NCI-H1092 (cell line): ENCODE measurements at regions not wholly inside any gene's neighbourhood (a gene's known extent, or its start where the extent isn't known, plus 50 kb on each side); places are given as distances from the start of the nearest gene placed in this dataset.
"Not testable (repeated sequence)": the region's sequence is repeated elsewhere in the genome, so short reads cannot be mapped to it uniquely, and the experiment has no call there.

Experiments used
- DNase-seq: peaks from one replicate; lab custom pipeline; 2025; lab: John Stamatoyannopoulos, UW

DNA sequence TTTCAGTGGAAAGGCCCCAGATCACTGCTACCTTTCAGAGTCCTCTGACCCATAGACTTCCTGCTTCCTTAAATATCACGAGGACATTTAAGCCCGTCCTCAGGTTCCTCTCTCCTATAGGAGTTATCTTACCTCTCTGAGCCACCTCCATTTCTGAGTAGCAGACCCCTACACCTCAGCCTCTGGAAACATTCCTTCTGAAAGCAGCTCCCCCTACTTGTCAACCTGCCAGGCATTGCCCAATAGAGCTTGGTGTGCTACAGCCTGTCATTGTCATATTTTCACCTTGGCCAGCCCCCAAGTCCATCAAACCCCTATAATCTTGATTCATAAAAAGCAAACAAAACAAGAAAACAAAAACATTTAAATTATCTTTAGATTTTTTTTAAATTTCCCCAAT lies 717.9 kb upstream of the SLC8A1 start:
- no peak for DNase-seq

DNA sequence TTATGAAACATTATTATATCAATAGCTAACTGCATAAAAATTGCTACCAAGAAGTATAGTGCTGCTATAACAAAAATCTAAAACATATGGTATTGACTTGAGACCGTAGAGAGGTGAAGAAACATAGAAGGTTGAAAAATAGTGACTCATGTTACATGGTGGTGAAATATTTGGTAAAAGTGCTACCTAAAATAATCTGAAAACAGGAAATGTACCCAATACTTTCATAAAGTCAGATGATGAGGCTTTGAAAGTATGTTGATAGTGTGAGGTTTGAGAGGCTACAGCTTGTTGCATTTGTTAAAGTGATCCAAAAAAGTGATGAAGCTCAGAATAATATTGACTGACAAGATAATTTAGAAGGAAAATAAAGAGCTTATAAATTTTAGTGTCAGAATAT lies 718.7 kb upstream of the SLC8A1 start:
- DNase-seq: no peak

- no peak for DNase-seq
These were observed 728.5 kb upstream of the SLC8A1 start for GRCh38 chr2:41180387-41180786.

GRCh38 chr2:41182961-41183360 lies 731.1 kb upstream of the SLC8A1 start:
- DNase-seq: no peak

DNA sequence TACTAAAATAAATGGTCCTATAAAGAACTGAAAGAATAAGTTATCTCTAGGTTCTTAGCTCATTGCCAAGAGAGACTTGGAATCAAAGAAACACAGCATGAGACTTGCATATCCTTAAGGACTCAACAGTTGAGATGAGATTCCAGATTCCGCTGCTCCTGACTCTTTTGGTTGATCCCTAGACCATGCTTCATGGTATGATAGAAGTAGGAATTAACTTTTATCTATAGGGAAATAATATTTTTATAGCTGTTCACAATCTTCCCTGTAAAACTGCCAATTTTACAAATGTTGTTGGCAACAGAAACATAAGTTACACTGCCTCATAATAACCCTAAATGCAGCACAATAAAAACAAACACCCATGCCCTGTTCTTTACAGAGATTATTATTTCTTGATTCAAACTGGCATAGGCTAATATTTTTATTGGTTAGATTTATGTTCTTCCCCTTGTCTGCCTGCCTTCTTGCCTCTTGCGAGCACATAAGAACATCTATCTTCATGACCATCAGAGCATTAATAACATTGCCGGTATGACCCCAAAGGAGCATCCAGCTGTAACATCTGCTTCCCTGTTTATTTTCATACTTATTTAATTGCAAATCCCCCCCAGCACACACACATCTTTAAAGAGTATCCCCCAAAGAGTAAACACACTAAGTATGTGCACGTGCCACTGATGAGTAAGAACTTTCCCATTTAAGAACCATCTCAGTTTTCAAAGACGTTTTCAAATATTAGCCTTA lies 735.7 kb upstream of the SLC8A1 start:
- DNase-seq: no peak

DNA sequence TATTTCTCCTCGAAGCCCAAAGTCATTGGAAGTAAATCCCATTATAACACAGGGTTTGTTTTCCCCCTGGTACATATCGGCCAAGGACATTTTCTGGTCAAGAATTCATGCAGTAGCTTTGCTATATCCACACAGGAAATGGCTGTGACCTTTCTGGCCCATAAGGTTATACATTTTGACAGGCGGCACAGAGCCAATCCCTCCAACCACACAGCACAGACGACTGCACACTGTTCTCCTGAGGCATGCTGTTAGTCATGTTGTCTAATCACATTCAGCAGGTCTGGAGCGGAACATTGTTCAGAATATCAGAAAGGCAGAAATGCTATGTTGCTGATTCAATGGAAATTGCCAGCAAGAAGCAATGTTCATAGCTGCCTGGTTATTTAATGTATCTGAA lies 742.3 kb upstream of the SLC8A1 start:
- DNase-seq: no peak

DNA sequence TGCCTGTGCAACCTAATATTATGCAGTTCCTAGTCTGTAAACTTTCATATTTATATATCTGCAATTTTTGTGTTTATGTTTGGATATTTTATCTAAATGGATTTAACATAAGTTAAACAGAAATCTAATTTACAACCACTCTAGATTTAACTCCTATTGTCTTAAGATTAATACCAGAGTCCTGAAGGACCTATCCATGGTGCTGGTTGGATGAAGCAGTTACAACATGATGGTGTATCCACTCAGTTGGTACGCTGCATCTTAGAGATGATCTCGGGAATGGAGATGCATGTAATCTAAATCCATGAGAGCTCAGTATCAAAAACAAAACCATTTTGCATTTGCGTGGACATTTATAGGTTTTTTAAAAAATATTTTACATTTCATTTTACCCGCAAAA lies 745.9 kb upstream of the SLC8A1 start:
- DNase-seq: no peak

- DNase-seq: no peak
These were observed 747.4 kb upstream of the SLC8A1 start for GRCh38 chr2:41199334-41199733.

DNA sequence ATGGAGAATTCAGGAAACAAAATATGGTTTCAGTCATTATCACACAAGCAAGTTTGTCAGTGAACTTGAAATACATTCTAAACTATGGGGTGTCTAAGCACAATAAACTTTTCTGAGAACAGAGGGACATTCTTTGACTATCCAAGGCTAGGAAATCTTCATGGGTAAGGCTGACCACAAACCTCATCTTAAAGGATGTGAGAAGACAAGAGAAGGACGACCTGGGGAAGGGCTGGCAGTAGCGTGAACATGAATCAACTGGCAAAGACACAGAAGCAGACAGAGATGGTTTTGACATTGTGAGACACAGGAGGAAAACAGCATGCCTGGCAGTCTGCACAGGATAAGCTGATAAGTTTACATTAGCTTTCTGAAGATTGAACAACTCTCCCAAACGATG lies 752.4 kb upstream of the SLC8A1 start:
- no peak for DNase-seq

DNA sequence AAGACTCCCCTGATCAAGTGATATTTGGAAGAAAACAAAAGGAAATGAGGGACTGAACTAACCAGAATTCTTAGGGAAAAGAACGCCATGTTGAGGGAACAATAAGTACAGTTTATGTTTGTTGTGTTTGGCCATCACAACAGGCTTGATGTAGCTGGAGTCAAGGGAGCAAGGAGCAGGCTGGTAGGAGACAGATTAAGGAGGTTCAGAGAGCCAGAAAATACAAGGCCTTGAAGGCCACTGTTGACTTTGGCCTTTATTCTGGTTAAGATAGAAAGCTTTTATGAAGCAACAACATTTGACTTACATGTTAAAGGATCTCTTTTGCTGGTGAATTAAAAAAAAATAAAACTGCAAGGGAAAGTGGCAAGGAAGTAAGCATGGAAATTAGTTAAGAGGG lies 754.1 kb upstream of the SLC8A1 start:
- DNase-seq: no peak

DNA sequence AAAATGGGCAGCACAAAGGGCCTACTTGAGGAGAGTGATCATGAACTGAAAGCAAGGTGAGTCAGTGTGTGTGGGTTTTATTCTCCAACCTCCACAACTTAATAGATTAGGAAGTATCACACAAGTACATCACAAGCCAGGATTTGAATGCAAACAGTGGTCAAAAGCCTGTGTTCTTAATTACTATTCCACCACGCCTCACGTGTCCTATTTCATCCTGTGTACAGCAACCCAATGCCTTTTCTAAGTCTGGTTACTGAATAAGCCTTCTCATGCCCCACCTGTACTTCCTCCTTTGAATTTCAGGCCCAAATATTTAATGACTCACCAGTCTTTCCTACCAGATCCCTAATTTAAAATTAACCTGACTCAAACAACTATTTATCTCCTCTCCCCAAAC lies 755.7 kb upstream of the SLC8A1 start:
- no peak for DNase-seq

DNA sequence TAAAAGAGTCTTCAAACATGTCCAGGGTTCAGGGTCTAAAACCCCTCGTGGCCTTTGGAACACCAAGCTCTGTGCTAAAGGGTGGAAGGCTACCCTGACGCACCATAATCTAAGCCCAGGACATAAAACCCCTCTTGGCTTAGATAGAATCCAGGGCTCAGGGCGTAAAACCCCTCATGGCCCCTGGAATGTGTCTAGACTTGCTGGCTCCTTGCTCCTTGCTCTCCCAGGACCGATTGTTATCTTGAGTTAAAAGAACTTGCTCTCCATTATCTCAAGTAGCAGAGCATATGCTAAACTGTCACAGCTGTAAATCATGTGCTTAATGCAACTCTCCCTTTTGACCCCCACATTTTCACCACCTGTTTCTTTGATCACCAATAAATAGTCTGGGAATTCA lies 758.1 kb upstream of the SLC8A1 start:
- not testable (repeated sequence) for DNase-seq

- no peak for DNase-seq
These were observed 765.1 kb upstream of the SLC8A1 start for GRCh38 chr2:41216978-41217377.

GRCh38 chr2:41222593-41222992 lies 770.7 kb upstream of the SLC8A1 start:
- no peak for DNase-seq

GRCh38 chr2:41234093-41234492 lies 782.2 kb upstream of the SLC8A1 start:
- no peak for DNase-seq

DNA sequence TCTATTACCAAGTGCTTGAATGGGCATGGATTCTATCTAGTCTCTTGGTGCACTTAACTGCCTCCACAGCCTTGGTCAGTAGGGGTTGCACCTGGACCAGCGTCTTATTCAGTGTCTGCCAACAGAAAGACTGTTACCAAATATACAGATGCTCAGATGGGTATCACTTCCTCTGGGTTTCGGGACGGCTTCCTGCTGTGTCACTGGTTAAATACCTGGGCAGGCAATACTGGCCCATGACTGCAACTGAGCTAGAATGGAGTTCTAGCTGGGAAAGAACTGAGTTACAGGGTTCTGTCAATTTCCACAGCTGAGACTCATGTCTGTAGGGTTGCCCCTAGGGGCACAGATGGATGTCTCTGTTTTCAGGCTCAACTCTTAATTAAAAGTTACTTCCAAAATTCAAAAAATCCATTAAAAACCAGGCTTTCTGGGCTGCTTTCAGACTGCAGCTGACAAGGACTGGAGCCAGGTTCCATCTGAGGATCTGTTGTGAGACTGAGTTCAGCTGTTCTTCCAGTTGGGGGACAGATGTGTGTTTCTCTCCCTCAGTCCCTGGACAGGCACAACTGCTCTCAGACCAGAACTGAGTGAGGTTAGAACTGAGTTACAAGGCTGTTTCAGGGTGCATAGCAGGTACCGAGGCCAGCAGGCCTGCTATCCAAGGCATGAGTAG lies 789.6 kb upstream of the SLC8A1 start:
- DNase-seq: no peak

DNA sequence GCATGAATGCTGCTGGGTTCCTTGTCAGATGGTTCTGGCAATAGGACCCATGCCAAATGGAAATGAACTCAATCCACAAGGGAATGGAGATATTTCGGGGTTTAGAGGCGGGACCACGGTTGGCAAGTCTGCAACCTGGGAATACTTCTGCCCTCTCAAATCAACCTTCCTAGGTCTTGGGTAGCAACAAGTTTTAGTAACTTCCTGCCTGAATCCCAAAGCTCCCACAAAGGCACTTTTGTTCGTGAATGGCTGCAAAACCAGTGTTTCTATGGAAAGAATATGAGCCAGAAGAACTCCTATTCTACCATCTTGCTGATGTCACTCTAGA lies 790.1 kb upstream of the SLC8A1 start:
- no peak for DNase-seq

GRCh38 chr2:41267929-41268659 lies 779.7 kb upstream of the PKDCC start:
- DNase-seq: no peak

DNA sequence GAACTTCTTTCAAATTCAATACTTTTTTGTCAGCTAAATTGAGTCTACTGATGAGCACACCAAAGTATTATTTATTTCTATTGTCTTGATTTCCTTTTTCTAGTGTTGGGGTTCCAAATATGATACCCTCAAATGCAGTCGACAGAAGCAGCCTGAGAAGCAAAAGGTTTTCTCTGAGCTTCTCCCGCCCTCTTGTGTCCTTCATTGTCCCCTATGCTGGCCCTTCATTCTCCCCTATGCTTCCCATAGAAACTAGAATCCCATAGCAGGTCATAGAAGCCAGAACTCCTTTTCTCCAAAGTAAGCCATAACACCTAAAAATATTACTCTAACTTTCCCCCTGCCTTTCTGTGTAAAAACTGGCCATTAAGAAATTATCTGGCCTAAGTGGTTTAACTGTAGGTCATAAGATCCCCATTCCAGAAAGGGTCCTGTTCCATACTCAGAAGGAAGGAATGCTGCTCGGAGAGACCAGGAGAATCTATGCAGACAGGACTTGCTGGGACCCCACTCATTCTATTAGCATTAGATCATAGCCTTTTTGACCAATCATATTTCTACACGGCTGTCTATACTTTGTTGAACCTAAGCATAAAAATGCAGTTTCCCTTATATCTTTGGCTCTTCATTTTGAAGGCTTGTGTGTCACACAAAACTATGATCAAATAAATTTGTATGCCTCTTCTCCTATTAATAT lies 764.6 kb upstream of the PKDCC start:
- DNase-seq: no peak

GRCh38 chr2:41293491-41293890 lies 754.3 kb upstream of the PKDCC start:
- no peak for DNase-seq

DNA sequence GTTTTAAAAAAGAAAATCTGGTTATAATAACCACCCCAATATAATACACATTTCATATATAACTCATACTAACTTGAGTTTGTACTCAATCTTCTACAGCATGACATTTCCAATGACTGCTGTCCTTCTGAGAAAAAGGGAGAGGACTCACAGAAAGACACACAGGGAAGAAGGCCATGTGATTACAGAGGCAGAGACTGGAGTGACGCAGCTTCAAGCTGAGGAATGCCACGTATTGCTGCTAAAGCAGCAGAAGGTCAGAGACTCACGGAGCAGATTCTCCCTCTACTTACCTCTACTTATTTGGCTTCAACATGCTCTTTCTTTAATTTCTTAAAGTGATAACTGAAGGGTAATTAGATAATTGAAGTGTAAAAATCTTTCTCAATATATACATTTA lies 753.5 kb upstream of the PKDCC start:
- no peak for DNase-seq

- DNase-seq: no peak
These were observed 734.7 kb upstream of the PKDCC start for GRCh38 chr2:41313082-41313481.
